Stimulated activated naive CD4-positive, alpha-beta T cell treated with Interleukin-2 at 50 U/mL for 16 hours (primary cell): ENCODE measurements at regions not wholly inside any gene's neighbourhood (a gene's known extent, or its start where the extent isn't known, plus 50 kb on each side); places are given as distances from the start of the nearest gene placed in this dataset.

ENCODE experiments used
- DNase-seq: peaks from one replicate; lab custom pipeline; 2025; lab: John Stamatoyannopoulos, UW

DNA sequence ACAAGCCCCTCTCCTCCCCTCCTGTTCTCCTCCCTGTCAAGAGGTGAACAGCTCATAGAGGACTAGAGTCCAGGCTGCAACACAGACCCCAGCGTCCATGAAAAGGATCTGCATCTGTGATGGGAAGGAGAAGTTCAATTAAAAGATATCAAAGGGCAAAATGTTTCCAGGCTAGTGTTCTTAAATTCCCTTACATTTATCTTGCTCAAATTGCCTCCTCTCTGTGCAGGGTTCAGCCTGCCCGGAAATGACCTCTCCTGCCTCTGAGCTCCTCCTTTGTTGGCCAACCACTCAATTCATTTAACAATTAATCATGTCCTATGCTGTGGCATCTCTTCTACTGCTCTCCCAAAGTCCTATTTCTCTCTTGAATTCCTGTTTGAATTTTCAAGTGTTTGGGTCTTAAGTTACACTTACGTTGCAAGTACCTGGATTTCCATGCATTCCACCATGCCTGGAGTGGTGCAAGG lies 105.3 kb downstream of the TSN start:
- DNase-seq, result no peak

DNA sequence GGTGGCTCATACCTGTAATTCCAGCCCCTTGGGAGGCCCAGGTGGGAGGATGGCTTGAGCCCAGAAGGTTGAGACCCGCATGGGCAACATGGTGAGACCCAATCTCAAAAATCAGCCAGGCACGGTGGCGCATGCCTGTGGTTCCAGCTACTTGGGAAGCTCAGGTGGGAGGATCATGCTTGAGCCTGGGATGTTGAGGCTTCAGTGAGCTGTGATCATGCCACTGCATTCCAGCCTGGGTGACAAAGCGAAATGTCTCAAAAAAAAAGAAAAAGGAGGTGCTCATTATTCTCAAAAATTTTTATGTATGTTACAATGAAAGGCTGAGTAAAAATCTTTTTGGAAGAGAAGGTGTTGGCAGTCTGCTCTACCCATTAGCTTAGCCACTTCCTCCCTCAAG lies 106.8 kb downstream of the TSN start:
- no peak for DNase-seq

DNA sequence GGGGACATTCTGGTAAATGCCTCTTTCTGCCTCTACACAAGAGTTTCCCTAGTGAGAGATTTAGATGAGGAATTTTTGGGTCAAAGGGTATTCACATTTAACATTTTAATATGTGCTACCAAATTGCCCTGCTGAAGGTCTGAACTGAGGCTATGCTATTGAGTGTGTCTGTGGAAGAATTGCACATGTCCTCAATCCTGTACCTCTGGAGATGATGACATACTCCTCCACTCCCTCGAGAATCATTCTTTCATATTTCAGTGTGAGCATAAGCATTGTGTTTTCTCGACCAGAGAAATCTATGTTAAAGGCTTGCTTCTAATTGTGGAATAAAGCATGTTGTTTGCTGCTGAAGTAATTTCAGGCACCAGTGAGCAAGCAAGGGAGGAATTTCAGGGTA lies 110.5 kb downstream of the TSN start:
- DNase-seq, result no peak

DNA sequence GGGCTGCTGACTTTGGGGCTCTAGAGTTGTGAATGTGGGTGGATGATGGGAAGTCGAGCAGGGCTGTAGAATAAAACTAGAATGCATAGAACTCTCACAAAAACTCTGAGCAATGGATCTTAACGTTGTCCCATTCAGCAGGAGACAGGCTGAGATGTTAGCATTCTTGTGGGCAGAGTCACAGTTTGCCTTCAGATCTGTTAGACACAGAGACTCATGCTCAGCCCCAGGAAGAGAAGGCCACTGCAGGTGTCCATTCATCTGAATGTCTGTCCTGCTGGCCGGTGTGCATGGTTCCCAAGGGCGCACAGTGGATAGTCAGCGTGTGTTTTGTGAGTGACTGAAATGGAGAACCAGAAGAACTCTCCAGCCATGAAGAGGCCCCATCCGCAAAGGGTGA lies 111.3 kb downstream of the TSN start:
- no peak for DNase-seq

DNA sequence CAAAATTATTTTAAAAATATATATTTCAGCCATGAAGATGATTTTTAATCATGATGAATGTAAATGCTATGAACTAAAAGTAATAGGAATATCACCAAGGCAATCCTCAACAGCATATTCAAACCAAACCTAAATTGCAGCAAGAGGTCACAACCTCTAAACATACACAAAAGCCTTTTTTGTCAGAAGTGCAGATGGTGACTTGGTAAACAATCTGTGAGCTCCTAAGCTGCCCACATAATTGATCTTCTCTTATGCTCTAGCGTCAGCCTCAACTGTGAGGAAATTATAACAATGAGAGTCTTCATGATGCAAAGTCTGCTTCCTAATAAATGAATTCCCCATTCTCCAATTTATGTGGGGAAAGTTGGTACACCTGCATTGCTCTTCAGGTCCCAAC lies 113.2 kb downstream of the TSN start:
- no peak for DNase-seq

DNA sequence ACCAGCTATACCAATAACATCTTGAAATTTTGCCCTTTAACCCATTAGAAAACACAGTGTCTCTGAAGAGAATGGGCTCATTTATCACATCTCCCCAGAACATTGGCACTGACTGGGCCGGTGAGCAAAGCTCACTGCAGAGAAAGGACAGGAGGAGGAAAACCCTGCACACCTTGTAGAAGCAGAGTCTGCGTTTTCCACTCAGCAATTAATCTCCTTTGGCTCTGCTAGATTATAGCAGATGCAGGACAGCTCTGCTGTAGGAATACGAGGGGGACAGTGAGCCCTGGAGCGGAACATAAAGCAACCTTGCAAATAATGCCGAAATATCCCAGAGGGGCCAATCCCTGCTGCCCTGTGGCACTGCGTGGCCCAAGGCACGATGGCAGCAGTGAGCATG lies 113.9 kb downstream of the TSN start:
- no peak for DNase-seq

DNA sequence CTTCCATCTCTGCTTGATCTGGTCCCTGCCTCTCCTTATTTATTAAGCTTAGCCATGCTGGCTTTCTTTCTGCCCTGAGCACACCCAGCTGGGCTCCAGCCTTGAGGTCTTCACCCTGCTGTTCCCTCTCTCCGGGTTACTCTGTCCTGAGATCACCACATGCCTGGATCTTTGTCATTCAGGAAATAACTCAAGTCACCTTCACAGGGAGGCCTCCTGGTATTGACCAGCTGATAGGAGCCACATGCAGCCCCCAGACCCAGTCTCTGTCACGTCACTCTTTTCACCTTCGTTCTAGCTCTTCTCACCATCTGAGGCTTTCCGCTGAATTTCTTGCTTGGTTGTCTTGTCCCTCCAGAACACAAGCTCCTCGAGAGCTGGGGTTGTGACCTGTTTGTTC lies 114.4 kb downstream of the TSN start:
- DNase-seq, result no peak

DNA sequence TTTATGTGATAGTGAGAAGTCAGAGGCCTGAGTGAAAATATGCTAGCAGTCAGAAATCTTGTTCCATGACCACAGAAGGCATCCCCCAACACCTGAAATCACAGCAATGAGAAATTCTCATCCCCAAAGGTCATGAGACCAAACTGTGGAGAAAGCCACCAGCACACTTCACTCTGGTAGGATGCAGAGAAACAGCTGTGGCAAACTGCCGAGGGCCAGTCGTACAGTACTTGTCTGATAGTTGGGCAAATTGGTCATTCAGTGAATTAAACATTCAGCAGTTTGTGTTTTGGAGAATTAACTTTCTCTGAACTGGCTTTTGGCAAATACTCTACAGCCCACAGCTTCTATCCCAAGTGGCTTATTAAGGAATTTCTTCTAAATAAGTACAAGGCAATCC lies 117.2 kb downstream of the TSN start:
- DNase-seq, result no peak

DNA sequence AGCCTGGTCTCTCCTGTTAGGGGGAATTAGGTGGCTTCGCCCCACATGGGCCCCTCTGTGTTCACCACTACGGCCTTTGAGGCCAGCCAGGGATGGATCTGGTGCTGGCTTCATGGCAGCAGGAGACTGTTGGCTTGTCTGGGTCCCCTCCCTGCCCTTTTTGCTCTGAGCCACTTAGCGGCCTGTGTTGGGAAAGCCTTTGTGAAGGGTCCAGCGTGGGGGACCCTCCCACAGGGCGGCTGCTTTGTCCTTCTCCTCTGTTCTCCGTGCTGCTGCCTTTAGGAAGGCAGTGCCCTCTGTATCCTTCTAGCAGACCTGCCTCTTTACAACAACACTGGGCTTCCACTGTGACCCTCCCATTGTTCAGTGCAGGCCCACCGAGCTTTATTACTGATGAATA lies 118.4 kb downstream of the TSN start:
- DNase-seq, result no peak

DNA sequence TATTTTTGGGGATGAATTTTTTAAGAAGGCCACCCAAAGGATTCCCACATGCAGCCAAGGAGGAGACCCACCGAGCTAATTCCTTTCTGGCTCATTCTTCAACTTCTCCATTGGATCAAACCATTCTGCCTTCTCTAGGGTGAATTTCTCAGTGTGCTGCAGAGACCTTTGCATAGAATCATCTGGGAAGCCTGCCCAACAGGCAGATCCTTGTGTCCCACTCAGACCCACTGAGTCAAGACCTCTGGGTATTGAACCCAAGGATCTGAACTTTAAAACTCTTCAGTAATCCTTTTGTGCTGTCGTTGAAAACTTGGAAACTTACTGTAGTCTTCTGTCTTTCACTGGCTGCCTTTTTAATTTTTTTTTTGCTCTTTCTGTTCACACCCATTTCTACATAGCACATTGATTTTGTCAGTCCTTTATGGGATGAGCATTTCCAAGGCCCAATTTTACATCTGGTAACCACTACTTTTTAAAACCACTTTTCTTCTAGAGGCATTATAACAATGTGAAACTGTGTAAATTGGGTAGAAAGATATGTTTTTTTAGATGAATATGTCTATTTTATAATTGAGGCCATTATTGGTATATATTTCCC lies 120.2 kb downstream of the TSN start:
- DNase-seq, result no peak

DNA sequence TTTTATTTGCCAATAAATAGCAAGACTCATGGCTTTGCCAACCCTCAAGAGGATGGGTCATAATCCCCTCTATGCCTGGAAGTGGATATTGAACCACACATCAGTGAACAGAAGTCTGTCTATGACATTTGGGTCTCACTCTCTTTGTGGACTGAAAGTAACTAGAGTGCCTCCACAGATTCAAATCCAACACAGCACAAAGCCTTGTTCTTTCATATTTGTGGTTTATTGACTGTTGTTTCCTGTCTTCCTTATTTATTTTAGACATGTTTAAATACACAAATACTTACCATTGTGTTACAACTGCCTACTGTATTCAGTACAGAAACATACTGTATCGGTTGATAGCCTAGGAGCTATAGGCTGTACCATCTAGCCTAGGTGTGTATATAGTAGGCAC lies 121.9 kb downstream of the TSN start:
- DNase-seq, result no peak

DNA sequence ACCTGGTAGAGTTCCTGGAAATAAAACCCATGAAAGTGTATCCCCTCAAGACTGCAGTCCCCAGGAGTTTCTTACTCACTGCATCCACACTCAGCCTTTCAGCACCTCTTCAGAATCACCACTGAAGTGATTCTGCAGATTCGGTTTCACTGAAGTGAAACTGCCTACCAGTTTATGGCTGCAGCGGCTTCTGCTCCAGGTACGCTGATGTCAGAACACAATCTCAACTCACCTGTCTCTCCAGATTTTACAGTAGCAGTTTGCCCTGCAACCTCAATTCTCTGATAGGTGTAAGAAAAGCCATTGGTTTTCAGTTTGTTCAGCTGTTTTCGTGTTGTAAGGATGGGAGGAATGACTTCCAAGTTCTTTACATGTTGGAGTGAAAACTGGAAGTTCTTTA lies 124.8 kb downstream of the TSN start:
- no peak for DNase-seq

DNA sequence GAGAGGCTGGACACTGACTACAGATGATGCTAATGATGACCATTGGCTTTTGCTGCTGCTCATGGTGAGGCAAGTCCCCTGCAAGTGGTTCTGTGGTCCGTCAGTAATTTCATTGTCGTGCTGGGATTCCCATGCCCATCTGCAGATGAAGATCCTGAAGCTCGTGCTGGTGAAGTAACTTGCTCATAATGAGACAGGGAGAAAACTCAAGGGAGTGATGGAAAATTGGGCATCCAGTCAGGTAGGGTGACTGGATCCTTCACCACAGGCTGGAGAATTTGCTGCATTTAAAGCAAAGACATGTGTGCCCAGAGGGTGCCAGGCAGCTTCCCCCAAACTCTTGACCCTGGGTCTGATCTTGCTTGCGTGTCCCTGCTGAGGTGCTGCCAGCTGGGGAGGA lies 125.6 kb downstream of the TSN start:
- no peak for DNase-seq

DNA sequence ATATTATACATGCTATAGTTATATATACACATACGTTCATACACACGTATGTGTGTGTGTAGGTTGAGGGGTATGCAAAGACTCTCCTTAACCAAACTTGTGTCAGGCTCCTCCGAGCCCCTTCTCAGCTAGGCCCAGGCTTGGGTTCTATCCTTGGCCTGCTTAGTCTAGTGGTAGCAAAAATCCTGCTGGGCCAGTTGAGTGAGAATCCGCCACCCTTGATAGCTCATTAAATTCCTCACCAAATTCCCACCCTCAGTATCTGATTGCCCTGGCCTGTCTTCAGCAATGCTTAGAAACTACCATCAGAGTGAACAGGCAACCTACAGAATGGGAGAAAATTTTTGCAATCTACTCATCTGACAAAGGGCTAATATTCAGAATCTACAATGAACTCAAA lies 126.5 kb downstream of the TSN start:
- no peak for DNase-seq

DNA sequence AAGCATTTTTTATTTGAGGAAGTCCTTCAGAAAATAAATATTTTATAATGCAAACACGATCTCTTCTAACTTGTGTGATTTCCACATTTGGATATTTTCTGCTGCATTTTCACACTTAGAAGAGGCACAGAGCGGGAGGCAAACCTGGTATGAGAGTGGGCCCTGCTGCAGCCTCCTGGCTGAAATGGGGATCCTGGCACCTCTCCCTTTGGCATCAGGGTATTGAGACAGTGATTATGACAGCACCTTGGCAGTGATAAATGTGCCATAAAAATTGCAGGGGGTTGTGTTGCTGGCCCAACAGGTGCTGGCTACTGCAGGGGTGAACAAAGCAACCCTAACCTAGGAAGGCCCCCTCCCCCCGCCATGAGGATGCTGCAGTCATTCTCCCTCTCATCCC lies 128.6 kb downstream of the TSN start:
- DNase-seq, result no peak

DNA sequence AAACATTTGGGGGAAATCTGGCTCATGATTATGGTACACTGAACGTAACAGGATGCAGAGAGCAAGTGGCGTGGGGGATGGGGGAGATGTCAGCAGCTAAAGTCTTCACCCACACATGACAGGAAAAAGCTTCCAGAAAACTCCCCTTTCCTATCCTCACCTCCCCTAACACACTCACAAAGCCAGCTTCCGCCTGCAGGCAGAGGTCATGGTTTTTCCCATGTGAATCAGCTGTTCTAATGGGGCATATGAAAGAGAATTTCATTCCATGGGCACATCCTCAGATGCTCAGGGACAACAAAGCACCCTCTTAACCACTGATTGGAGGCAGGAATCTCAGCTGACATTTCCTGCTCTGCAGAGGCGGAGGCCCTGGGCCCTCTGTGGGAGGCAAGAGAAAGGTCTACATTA lies 129.1 kb downstream of the TSN start:
- DNase-seq, result no peak

DNA sequence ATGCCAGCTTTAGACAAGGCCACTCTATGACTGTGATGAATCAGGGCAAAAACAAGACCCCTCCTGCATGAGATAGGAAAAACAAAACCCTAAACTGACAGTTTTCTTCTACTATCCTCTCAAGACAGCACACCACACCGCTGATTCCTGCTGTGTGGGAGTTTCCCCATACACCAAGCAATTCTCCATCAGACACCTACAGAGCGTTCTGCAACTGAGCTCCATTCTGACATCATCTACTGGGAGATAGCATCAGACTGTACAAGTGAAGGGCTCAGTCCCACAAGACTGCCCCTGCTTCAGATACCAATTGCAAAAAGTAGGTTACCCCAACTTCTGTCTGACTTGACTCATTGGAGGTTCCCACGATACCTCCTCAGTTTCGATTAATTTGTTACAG lies 130.6 kb downstream of the TSN start:
- DNase-seq, result no peak

DNA sequence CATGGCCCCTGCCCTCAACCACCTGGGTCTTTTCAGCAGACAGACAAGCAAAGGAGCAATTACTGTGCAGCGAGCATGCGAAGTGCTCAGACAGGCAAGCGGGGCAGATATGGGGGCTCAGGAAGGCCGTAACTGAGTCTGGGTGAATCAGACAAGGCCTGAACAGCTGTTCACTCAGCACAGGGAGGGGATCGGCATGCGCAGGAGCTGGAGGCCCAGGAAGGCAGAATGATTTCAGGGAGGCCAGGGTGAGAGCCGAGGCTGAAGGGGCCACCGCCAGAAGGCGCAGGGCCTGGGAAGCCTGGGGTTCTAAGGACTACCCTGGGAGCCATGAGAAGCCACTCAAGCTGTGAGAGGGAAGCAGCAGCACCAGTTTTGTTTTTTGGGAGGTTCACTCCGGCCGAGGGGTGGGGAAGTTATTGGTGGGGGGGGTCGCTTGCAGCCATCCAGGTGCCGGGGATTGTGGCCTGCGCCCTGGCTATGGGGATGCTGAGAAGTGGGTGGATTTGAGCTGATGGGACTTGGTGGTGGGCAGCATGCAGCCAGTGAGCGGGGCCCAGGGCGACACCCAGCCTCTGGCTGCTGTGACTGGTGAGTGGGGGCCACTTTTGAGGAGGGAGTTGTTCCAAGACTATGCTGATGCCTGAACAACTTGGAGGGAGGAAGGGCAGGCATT lies 132.2 kb downstream of the TSN start:
- DNase-seq, result no peak

DNA sequence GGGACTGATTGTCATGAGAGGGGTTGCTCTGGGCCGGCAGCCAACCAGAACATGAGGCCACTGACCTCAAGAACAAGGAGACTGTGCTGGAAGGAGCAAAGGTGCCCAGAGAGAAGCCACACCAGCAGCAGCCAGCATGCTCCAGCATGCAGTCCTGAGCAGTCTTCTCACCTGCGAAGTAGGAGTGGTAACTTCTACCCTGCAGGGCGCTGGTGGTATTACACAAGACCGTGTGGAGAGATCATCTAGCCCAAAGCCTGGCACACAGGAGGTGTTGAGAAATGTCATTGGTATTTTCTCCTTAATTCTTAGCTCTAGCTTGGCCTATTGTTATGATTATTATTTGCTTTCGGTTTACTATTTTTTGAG lies 132.7 kb downstream of the TSN start:
- DNase-seq, result no peak

DNA sequence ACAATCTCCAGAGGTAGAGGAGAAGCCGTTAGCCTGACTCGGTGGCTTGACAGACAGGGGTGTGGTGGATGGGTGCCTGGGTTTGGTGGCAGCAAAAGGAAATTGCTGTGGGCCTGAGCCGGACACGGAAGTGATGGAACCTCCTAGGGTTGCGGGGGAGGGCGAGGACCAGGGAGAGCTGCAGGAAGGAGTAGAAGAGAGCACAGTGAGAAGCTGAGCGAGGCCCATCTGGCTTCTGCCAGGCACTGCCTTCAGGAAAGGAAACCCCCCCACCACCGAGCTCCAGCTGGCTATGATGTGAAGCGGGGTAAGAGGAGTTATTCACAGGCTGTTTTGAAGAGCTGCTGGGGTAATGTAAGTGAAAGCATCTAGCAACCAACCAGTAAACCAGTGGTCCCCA lies 134.6 kb downstream of the TSN start:
- no peak for DNase-seq

DNA sequence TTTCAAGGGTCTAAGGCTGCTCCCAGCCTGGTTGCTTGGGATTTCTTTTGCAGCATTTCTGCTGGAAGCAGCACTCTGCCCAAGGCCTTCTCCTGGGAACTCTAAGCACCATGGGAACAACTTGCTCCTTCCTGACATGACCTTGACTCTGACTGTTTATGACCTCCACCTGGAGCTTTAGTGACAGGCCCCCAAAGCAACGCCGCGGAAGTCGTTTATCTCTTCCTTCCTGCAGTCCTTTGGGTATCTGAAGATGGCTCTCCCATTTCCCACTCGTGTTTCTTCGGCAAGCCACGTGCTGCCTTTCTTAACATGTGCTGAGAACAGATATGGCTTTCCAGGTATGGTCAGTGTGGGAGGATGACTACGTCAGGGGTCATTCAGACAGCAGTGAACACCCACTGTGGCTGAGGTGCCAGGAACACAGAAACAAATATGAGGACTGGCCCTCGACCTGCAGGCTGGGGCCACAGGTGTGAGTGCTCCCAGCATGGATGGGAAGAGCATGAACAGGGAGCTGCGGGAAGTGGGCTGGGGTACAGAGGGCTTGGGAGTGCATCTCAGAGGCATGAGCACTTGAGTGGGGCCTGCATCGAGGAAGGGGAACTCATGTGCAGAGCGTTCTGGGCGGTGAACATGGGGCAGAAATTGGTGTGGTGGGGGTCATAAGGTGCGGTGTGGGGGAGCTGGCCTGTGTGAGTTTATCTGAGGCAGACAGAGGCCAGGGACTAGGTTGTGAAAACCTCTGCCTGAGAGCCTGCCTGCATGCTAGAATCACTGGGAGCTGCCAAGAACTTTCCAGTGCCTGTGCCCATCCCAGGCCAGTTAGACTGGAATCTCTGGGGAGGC lies 140.5 kb downstream of the TSN start:
- no peak for DNase-seq

DNA sequence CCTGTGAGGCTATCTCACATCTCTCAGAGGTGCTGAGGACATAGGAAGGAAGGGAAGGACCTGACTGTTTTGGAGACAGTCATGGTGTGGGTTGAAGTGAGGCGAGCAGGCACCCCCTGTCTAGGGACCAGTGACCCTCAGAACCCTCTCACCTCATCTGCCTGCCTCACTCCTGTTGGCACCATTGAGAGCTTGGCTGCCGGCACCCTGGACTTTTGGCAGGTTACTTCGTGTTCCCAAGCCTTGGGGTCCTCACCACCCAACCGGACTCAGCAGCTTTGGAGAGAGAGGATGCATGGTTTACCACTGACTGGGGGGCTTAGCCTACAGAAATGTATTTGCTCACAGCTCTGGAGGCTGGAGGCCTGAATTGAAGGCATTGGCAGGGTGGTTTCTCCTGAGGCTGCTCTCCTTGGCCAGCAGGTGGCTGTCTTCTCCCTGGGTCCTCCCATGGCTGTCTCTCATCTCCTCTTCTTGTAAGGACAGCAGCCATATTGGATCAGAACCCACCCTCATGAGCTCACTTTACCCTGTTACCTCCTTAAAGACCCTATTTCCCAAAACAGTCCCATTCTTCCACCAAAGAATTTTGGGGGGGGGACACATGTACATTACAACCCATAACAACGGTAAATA lies 142.0 kb downstream of the TSN start:
- DNase-seq, result no peak

DNA sequence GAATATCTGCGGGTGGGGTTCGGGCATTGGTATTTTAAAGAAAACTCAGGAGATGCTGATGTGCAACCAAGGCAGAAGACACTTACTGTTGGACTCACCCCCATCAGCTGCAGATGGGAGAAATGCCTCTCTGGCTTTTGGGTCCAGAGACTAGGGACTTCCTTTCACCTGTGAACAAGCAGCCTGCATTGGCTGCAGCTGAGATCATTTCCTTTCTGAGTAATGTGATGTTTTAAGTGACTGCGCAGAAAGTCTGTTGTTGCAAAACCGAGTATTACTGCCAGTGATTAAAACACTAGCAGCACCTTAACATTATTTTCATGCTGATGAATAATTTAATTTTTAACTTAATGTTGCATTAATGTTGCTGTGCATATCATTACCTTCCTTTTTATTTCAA lies 143.0 kb downstream of the TSN start:
- no peak for DNase-seq
